HG03432 (cell line): ENCODE measurements at regions not wholly inside any gene's neighbourhood (a gene's known extent, or its start where the extent isn't known, plus 50 kb on each side); places are given as distances from the start of the nearest gene placed in this dataset.

Experiments used
- ATAC-seq: cut with Tn5 transposase; IDR thresholded peaks from one replicate; pipeline ENCODE4 v1.9.1; 2021; ENCODE audit warnings: mild to moderate bottlenecking, moderate library complexity; ENCODE audit not compliant: unreplicated experiment

GRCh38 chr1:177586429-177586828, 383.4 kb downstream of the SEC16B start:
- ATAC-seq: no peak

DNA sequence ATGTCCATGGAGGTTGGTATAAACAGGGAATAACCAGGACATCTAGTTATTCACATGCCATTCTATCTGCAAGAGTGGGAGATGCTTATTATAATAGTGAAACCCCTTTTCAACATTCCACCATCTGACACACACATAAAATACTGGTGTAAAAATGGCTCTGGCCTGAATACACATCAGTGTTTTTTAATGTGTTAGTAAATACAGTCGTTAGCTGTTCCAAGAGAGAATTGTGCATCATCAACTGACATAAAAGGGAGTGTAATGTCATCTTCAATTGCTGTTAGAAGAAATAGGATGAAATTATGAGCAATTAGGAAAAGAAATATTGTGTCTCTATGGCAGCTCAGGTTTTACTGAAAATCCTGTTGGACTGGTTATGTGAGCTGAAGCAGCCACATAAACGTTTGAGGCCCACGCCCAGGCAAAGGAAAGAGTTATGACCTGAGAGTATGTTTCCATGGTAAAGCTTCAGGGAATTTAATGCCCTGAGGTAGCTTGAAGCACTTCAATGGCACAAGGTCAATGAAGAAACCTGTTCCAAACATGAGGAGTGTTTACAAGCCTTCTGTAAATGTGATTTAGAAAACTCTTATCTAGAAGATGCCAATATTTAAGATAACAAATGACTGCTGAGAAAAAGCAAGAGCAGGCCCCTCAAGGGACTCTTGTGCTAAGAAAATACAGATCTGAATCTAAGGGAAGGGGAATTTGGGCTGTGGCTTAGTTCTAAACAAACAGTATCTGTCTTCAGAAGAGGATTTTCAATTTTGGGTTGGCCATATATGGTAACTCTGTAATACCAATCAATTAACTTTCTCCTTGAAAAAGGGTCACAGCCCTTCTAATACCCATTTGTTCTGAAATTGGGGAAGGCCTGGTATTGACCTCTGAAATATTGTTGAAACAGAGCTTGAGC, 384.3 kb downstream of the SEC16B start:
- peak; percentile 82 for ATAC-seq

DNA sequence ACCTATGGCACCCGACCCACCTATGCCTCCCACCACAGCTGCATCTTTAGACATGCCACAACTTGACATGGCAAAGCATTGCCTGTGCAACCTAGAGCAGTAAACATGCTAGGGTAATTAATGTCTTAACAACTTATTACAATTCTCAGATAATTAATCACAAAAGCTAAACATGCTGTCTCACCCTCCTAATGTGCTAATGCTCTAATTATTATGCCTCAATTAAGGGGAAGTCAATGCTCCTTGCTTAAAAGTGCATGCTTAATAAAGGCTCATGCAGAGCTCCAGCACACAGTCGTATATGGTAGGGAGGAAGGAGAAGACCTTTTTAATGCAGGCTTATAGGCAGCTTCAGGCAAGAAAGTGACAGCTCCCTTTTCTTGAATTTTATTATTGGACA, 396.0 kb downstream of the SEC16B start:
- no peak for ATAC-seq

DNA sequence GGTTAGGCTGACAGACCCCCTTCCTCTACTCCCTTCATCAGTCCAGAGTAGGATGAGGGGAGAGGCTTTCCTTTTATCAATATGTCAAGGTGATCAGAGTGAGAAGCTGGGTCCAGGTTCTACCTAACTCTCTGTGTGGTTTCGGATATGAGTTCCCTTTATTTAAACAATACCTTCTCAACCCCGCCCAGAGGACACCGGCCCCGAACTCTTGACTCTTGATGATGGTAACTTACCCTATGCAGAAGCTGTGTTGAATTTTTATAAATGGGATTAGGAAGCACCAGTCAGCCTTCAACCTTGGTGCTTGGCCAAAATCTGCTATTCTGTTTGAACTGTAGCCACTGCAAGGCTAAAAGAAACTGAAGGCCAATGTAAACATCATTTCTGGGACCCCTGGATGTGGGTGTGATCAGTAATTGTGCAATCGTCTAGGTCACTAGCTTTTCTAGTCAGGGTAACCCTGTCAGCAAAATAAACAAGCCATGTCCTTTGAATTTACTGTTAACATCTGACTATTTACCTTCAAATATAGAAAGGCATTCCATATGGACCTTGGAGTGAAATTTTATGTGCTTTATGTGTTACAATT, 398.3 kb downstream of the SEC16B start:
- no peak for ATAC-seq

GRCh38 chr1:177571076-177571475, 398.8 kb downstream of the SEC16B start:
- no peak for ATAC-seq

DNA sequence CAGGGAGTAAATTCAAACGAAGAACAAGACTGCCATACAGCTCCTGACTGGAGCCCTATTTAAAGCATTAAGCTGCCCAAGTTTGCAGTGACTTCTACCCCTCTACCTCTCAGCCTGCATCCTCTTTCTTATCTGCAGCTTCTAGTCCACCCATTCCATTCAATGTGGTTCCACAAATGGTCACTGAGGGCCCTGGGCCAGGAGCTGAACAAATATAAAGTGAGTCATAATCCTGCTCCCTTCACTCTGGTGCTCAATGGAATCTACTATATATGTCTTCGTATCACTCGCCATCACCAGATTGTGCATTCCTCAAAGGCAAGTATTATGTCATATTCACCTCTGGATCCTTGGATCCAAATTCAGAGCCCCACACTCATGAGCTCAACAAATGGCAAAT, 398.7 kb downstream of the BRINP2 start:
- ATAC-seq: no peak

DNA sequence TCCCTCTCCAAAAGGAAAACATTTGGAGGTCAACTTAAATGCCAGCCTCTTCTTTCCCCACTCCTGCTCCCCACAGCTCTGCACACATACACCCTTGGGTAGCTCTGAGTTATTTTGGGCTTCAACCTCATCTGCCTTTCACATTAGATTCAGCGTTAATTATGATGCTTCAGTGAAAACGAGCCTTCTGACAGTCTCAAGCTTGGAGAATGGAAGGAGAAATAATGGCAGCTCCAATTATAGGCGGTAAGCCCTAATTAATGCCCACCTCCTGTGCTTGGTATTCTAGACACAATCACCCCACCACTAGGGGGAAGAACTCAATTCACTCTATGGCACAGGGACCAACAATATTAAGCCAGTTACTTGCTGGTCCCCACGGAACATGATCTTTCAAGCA, 397.9 kb downstream of the BRINP2 start:
- ATAC-seq: no peak

DNA sequence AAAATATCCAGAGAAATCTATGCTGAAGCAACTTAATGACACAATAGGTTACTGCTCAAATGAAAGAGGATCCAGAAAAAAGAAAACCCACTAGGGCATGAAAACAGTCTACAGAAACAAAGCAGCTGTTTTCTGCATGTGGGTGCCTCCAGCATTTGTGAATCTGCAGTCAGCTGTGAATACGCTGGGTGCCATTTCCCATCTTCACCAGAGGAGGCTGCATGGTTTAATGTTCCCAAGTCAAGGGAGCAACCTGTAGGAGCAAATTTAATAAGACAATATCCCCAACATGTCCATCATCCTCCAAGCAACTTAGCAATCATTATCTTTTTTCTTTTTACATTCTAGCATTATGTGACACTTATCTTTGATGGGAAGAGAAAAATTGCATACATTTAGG, 396.6 kb downstream of the BRINP2 start:
- no peak for ATAC-seq

DNA sequence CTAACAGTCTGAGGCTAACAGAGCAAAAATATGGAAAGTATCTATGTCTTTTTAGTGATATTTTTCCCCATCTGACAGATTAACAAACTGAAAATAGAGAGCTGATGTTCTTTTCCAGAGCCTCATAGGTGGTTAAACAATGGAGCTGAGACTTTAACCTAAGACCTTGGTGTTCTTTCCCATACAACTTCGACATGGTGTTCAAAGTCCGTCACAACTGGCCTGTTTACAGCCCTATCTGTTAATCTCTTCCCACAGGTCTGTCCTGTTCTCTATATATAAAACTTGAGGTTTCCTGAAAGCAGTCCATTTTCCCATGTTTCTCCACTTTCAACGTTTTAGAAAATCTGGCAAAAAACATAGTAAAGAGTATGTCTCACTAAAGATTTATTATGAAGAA, 395.7 kb downstream of the BRINP2 start:
- ATAC-seq: no peak

DNA sequence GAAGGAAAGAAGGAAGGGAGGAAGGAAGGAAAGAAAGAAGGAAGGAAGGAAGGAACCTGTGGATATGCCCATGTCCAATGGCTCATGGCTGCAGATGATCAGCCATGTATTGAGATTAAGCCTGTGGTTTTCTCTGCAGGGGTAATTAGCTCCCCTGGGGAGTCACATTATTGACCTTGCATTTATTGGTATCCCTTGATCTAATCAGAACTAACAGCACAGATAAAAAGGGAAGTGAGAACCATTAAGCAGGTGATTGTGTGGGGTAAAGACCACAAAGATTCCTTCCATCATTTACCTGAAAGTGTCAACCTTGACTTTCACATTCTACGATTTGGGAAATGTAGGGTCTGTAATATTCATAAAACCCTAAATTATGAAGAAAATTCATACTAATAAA, 390.7 kb downstream of the BRINP2 start:
- ATAC-seq: peak; percentile 75

DNA sequence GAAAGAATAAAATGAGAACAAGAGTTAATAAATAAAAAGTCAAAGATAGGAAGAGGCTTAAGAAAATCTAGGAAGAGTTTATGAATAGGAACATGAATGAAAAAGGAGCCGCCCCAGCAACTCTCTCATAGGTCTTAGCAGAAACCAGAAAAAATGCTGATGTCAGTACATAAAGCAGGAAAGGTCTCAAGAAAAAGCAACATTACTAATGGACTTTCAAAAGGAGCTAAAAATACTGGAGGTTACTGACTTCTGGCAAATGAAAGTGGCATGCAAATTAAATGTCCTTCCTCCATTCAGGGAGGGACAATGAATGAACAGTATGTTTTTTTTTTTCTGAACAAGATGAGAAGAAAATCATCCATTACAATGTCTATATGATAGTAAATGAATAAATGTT, 387.6 kb downstream of the BRINP2 start:
- ATAC-seq: no peak

DNA sequence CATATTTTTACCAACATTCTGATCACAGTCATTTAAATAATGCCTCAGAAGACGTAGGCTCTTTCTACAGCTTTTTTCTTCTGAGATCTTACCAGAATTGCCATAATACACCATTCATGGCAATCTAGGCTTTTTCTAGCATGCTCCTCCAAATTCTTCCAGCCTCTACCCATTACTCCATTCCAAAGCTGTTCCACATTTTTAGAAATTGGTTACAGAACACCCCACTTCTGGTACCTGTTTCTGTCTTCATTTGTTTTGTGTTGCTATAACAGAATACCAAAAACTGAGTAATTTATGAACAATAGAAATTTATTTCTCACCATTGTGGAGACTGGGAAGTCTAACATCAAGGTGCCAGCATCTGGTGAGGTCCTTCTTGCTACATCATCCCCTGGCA, 385.4 kb downstream of the BRINP2 start:
- ATAC-seq: no peak

DNA sequence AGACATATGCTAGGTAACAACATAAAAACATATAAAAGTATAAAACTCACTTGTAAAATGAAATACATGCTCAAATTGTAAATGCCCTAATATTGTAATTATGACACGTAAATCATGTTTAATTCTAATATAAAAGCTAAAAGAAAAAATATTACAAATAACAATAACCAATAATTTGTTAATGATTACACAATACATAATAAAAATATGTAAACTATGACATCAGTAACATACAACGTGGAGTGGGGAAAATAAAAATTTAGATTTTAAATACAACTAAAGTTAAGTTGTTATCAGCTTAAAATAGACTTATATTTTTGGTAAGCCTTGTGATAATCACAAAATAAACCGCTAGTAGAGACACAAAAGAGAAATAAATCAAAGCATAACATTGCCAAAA, 376.4 kb downstream of the BRINP2 start:
- no peak for ATAC-seq

GRCh38 chr1:177546346-177546745, 375.6 kb downstream of the BRINP2 start:
- ATAC-seq: no peak

GRCh38 chr1:177526201-177526600, 355.4 kb downstream of the BRINP2 start:
- ATAC-seq: no peak

DNA sequence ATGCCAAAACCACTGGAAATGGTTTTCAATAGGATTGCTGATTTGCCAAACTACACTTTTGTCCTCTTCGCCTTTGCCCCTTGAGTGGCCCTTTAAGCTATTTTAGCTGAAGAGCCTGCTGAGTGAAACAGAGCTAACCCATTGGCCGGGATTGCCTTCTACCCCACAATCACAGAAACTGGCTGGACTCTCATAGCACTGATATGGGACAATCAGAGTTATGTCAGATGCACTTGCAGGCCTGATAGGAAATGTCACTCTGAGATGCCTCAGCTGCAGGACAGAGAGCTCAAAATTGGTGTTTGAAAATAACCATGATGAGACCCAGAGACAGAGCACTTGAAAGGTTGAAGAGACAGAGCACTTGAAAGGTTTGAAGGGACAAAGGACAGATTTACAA, 354.4 kb downstream of the BRINP2 start:
- ATAC-seq: no peak

GRCh38 chr1:177517546-177517945, 346.8 kb downstream of the BRINP2 start:
- no peak for ATAC-seq

- ATAC-seq: no peak
Measured at GRCh38 chr1:177514207-177514606, 343.4 kb downstream of the BRINP2 start.

GRCh38 chr1:177511036-177511435, 340.3 kb downstream of the BRINP2 start:
- ATAC-seq: no peak

- ATAC-seq: no peak
Measured at GRCh38 chr1:177505905-177506590, 335.3 kb downstream of the BRINP2 start.

DNA sequence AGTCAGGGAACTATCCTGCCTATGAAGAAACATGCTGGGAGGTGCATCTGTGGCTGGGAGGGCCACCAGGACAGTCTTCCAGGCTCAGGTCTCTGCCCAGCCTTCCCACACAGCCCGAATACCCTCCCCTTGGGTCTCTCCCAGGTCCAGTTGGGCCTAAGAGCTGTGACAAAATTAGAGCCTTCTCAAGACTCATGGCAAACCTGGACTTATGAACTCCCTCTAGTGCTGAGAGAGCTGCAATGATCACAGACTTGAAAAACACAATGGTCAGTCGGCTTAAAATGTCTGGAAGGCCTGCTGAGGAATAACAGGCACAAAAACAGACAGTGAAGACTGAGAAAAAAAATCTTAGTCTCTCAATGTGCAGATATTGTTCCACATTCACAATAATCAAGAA, 325.1 kb downstream of the BRINP2 start:
- no peak for ATAC-seq

- no peak for ATAC-seq
Measured at GRCh38 chr1:177490786-177491185, 320.0 kb downstream of the BRINP2 start.
